Activated CD8-positive, alpha-beta T cell treated with anti-CD3 and anti-CD28 coated beads, Interleukin-2, amount 10 ng/mL, durations not matched to agents 7 days and 5 days (primary cell): ENCODE measurements at regions not wholly inside any gene's neighbourhood (a gene's known extent, or its start where the extent isn't known, plus 50 kb on each side); places are given as distances from the start of the nearest gene placed in this dataset.
A peak's percentile ranks its signal among the peaks of the same experiment; 100 is the strongest.

Source experiments
- ATAC-seq: fragments of 150-1000 bp; cut with Tn5 transposase; one replicate; pipeline ENCODE4 v1.10.0; 2021; ENCODE audit warnings: moderate library complexity
- CTCF ChIA-PET: fragments of 350-600 bp; sonication (Branson Sonifier 250); formaldehyde crosslinking; loops from one replicate; lab custom pipeline; 2021; ENCODE audit warnings: antibody characterized with exemption; lab: Charles Lee
- POLR2A ChIA-PET: fragments of 350-600 bp; sonication (Branson Sonifier 250); formaldehyde crosslinking; loops from one replicate; lab custom pipeline; 2021; ENCODE audit warnings: antibody characterized with exemption; lab: Charles Lee
- DNase-seq: peaks from one replicate; pipeline ENCODE4 v3.0.0-alpha.2; 2020
- H3K27ac Mint-ChIP-seq: one replicate; pipeline ENCODE4 v1.8.0; 2021; ENCODE audit warnings: mild to moderate bottlenecking, mixed read lengths
- H3K27me3 Mint-ChIP-seq: one replicate; pipeline ENCODE4 v1.8.0; 2021; ENCODE audit warnings: low read depth, mixed read lengths
- H3K36me3 Mint-ChIP-seq: one replicate; pipeline ENCODE4 v1.8.0; 2021; ENCODE audit warnings: low read depth, mixed read lengths
- H3K4me1 Mint-ChIP-seq: one replicate; pipeline ENCODE4 v1.8.0; 2021; ENCODE audit warnings: low read depth, mixed read lengths
- H3K4me3 Mint-ChIP-seq: one replicate; pipeline ENCODE4 v1.8.0; 2021; ENCODE audit warnings: mild to moderate bottlenecking, mixed read lengths
- H3K9me3 Mint-ChIP-seq: one replicate; pipeline ENCODE4 v1.8.0; 2022; ENCODE audit warnings: mixed read lengths; ENCODE audit not compliant: insufficient read depth

DNA sequence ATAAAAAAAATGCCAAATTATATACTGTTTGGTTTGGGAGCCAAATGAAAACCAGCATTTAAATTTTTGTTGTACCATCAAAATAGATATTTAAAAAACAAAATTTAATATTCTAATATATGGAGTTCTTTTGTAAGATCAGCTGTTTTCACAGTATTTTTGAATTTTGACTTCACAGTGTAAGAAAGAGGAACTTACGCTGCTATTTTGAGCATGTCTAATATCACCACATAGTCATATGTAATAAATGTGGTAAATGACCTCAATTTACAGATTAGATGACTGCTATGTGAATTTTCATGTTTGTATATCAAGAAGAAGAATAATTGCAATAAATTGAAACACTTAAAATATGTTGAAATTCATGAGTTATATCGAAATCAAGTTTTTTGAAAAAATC is 189.6 kb downstream of the ARRDC4 start:
- ChIA-PET CTCF (no interaction called here), POLR2A (no interaction called here)
- Mint-ChIP-seq H3K9me3 (no peaks in the 10 kb centered on the region), H3K36me3 (no peaks in the 10 kb centered on the region), H3K4me3 (no peak overlapping the region), H3K4me1 (no peaks in the 10 kb centered on the region), H3K27me3 (peaks cover 8% of the 10 kb centered on the region), H3K27ac (no peak overlapping the region)
- DNase-seq (no peak), ATAC-seq (no peak)

GRCh38 chr15:98150536-98150935 is 190.0 kb downstream of the ARRDC4 start:
- no peak for ATAC-seq
- CTCF ChIA-PET: no interaction called here

DNA sequence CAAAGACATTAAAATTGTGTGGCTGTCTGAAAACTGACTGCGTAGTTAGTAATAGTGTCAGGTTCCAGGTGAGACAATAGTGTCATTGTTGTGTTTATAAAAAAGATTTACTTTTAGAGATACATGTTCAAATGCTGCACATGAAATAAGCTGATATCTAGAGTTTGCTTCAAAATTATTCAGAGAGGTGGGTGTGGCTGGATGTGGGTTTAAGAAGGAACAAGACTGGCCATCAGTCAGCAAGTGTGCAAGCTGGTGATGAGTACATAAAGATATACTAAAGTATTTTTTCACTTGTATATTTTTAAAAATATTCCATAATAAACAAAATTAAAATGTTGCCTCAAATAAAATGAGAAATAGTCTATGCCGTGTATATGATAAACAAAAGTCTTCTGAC is 190.6 kb downstream of the ARRDC4 start:
- CTCF ChIA-PET: no interaction called here
- DNase-seq (no peak), ATAC-seq (no peak)
- H3K9me3 Mint-ChIP-seq: no peaks in the 10 kb centered on the region
- no peaks in the 10 kb centered on the region for H3K4me1 Mint-ChIP-seq
- POLR2A ChIA-PET: no interaction called here
- no peaks in the 10 kb centered on the region for H3K36me3 Mint-ChIP-seq
- H3K4me3 Mint-ChIP-seq: no peak overlapping the region
- H3K27ac Mint-ChIP-seq: no peak overlapping the region
- peaks cover 12% of the 10 kb centered on the region for H3K27me3 Mint-ChIP-seq

More at GRCh38 chr15:98150536-98150935, 190.0 kb downstream of the ARRDC4 start:
- Mint-ChIP-seq H3K4me1 (no peaks in the 10 kb centered on the region), H3K4me3 (no peak overlapping the region), H3K27me3 (peaks cover 8% of the 10 kb centered on the region), H3K36me3 (no peaks in the 10 kb centered on the region), H3K27ac (no peak overlapping the region), H3K9me3 (no peaks in the 10 kb centered on the region)
- POLR2A ChIA-PET: no interaction called here
- no peak for DNase-seq

DNA sequence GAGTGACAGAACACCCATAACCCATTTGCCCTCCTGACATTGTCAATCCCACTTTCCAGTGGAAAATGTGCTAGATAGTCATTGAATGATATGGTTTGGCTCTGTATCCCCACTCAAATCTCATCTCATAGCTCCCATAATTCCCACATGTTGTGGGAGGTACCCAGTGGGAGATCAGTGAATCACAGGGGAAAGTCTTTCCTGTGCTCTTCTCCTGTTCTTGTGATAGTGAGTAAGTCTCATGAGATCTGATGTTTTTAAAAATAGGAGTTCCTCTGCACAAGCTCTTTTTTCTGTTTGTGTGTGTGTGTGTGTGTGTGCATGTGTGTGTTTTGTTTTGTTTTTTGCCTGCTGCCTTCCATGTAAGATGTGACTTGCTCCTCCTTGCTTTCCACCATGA is 191.7 kb downstream of the ARRDC4 start:
- ATAC-seq: no peak
- no peak for DNase-seq
- no peaks in the 10 kb centered on the region for H3K36me3 Mint-ChIP-seq
- no peak overlapping the region for H3K27ac Mint-ChIP-seq
- H3K4me1 Mint-ChIP-seq: no peaks in the 10 kb centered on the region
- H3K4me3 Mint-ChIP-seq: no peak overlapping the region
- ChIA-PET POLR2A (interaction anchor here (0.7 kb wide), 1 partner anchor 9 kb away, joined by 3 read pairs; no protein-coding TSS in a partner anchor), CTCF (no interaction called here)
- H3K9me3 Mint-ChIP-seq: no peaks in the 10 kb centered on the region
- peaks cover 12% of the 10 kb centered on the region for H3K27me3 Mint-ChIP-seq

DNA sequence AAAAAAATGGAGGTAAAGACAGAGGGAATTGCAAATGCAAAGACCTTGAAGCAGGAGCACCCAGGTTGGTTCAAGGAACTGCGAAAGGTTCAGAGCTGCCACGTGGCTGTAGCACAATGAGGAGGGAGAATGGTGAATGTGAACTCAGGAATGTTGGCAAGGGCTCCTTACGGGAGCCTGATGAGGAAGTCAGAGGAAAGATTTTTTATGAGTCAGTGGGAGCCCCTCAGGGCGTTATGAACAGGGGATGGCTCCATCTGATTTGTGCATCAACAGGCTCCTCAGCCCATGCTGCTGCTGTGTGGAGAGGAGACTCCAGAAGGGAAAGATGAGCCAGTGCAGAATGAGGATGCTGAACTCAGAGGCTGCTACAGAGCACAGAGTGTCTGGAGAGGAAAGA is 194.4 kb downstream of the ARRDC4 start:
- H3K27ac Mint-ChIP-seq: no peak overlapping the region
- no peaks in the 10 kb centered on the region for H3K36me3 Mint-ChIP-seq
- CTCF ChIA-PET: no interaction called here
- H3K4me1 Mint-ChIP-seq: peaks cover 6% of the 10 kb centered on the region
- no peak overlapping the region for H3K4me3 Mint-ChIP-seq
- no peak for ATAC-seq
- DNase-seq: no peak
- POLR2A ChIA-PET: no interaction called here
- H3K9me3 Mint-ChIP-seq: no peaks in the 10 kb centered on the region
- H3K27me3 Mint-ChIP-seq: peaks cover 14% of the 10 kb centered on the region

- peaks cover 14% of the 10 kb centered on the region for H3K27me3 Mint-ChIP-seq
These were observed 194.9 kb downstream of the ARRDC4 start for GRCh38 chr15:98155356-98155755.

DNA sequence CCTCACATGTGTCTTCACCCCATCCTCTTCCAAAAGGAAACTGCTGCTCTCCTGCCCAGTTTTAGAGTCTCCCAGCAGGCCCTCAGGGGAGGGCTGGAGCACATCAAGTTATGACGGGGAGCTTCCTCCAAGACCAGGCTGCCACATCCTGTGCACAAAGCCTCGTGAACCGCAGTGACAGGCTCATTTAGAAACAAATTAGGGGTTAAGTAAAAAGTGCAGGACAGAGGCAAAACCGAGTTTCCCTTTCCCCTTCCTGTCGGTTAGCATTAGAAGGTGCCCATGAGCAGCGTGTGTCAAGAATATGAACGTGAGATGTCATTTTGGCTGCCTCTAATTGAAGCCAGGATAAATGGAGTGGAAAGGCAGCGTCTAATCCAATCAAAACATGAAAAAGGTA is 199.7 kb downstream of the ARRDC4 start:
- ATAC-seq (peak; percentile 95), DNase-seq (peak; percentile 76)
- Mint-ChIP-seq H3K36me3 (no peaks in the 10 kb centered on the region), H3K9me3 (no peaks in the 10 kb centered on the region), H3K27ac (peak overlapping the region; percentile 89), H3K4me1 (peaks cover 21% of the 10 kb centered on the region), H3K4me3 (no peak overlapping the region), H3K27me3 (peaks cover 16% of the 10 kb centered on the region)
- ChIA-PET CTCF (interaction anchor here (1.0 to 1.4 kb wide), 2 partner anchors 17 to 251 kb away, joined by 3 to 4 read pairs; no protein-coding TSS in a partner anchor), POLR2A (interaction anchor here (0.7 kb wide), 1 partner anchor 85 kb away, joined by 3 read pairs; no protein-coding TSS in a partner anchor)

More at GRCh38 chr15:98155356-98155755, 194.9 kb downstream of the ARRDC4 start:
- POLR2A ChIA-PET: no interaction called here
- peaks cover 11% of the 10 kb centered on the region for H3K4me1 Mint-ChIP-seq
- no peak overlapping the region for H3K27ac Mint-ChIP-seq
- H3K4me3 Mint-ChIP-seq: no peak overlapping the region
- DNase-seq: no peak
- CTCF ChIA-PET: no interaction called here
- no peaks in the 10 kb centered on the region for H3K36me3 Mint-ChIP-seq
- ATAC-seq: no peak
- no peaks in the 10 kb centered on the region for H3K9me3 Mint-ChIP-seq

- Mint-ChIP-seq H3K4me3 (no peak overlapping the region), H3K27me3 (peaks cover 9% of the 10 kb centered on the region), H3K4me1 (peaks cover 21% of the 10 kb centered on the region), H3K27ac (no peak overlapping the region), H3K36me3 (no peaks in the 10 kb centered on the region), H3K9me3 (no peaks in the 10 kb centered on the region)
- no peak for DNase-seq
- CTCF ChIA-PET: interaction anchor here (1.1 kb wide), 1 partner anchor 14 kb away, joined by 3 read pairs; no protein-coding TSS in a partner anchor
- no peak for ATAC-seq
- POLR2A ChIA-PET: no interaction called here
These were observed 203.0 kb downstream of the ARRDC4 start for GRCh38 chr15:98163319-98164045.

- no peaks in the 10 kb centered on the region for H3K36me3 Mint-ChIP-seq
- peaks cover 18% of the 10 kb centered on the region for H3K4me1 Mint-ChIP-seq
- H3K4me3 Mint-ChIP-seq: no peak overlapping the region
These were observed 204.1 kb downstream of the ARRDC4 start for GRCh38 chr15:98164571-98164970.

GRCh38 chr15:98164986-98165385 is 204.5 kb downstream of the ARRDC4 start:
- DNase-seq: no peak
- CTCF ChIA-PET: no interaction called here
- Mint-ChIP-seq H3K36me3 (no peaks in the 10 kb centered on the region), H3K4me1 (peaks cover 14% of the 10 kb centered on the region), H3K4me3 (no peak overlapping the region), H3K27ac (no peak overlapping the region), H3K9me3 (no peaks in the 10 kb centered on the region), H3K27me3 (peaks cover 9% of the 10 kb centered on the region)
- POLR2A ChIA-PET: no interaction called here
- no peak for ATAC-seq

More at GRCh38 chr15:98164571-98164970, 204.1 kb downstream of the ARRDC4 start:
- ChIA-PET CTCF (no interaction called here), POLR2A (no interaction called here)
- DNase-seq (no peak), ATAC-seq (no peak)
- Mint-ChIP-seq H3K27ac (no peak overlapping the region), H3K9me3 (no peaks in the 10 kb centered on the region), H3K27me3 (peaks cover 9% of the 10 kb centered on the region)

- ATAC-seq (no peak), DNase-seq (no peak)
- ChIA-PET POLR2A (no interaction called here), CTCF (no interaction called here)
- Mint-ChIP-seq H3K4me3 (no peak overlapping the region), H3K27me3 (peaks cover 10% of the 10 kb centered on the region), H3K27ac (no peak overlapping the region), H3K36me3 (no peaks in the 10 kb centered on the region), H3K4me1 (no peaks in the 10 kb centered on the region), H3K9me3 (no peaks in the 10 kb centered on the region)
These were observed 207.3 kb downstream of the ARRDC4 start for GRCh38 chr15:98167722-98168268.

GRCh38 chr15:98169551-98169950 is 209.0 kb downstream of the ARRDC4 start:
- Mint-ChIP-seq H3K36me3 (no peaks in the 10 kb centered on the region), H3K9me3 (no peaks in the 10 kb centered on the region), H3K27ac (no peak overlapping the region), H3K27me3 (peaks cover 10% of the 10 kb centered on the region), H3K4me3 (no peak overlapping the region), H3K4me1 (no peaks in the 10 kb centered on the region)
- CTCF ChIA-PET: interaction anchor here (2.0 kb wide), 1 partner anchor 9 kb away, joined by 7 read pairs; no protein-coding TSS in a partner anchor
- no peak for ATAC-seq
- POLR2A ChIA-PET: no interaction called here
- DNase-seq: no peak
